Esophagus (tissue), 2 donors: ENCODE measurements at regions not wholly inside any gene's neighbourhood (a gene's known extent, or its start where the extent isn't known, plus 50 kb on each side); places are given as distances from the start of the nearest gene placed in this dataset.

Experiments
- H3K27ac ChIP-seq, 2 donors: one replicate each; pipeline ENCODE4 v1.5.1; 2013; ENCODE audit warnings: low read depth in 2 of 2, mild to moderate bottlenecking in 2 of 2, inconsistent platforms in 1 of 2, low read length in 1 of 2, moderate library complexity in 1 of 2
- H3K27me3 ChIP-seq, 2 donors: one replicate each; pipeline ENCODE4 v1.6.1; 2013; ENCODE audit warnings: low read length in 2 of 2, control low read depth in 1 of 2, mild to moderate bottlenecking in 1 of 2; ENCODE audit not compliant: insufficient read depth in 2 of 2, control insufficient read depth in 1 of 2
- H3K36me3 ChIP-seq, 2 donors: one replicate each; pipeline ENCODE4 v1.6.1; 2013; ENCODE audit warnings: low read length in 1 of 2; ENCODE audit not compliant: control insufficient read depth in 2 of 2, insufficient read depth in 2 of 2
- H3K4me1 ChIP-seq, 2 donors: one replicate each; pipeline ENCODE4 v1.6.1; 2013; ENCODE audit warnings: low read length in 1 of 2; ENCODE audit not compliant: control insufficient read depth in 2 of 2, insufficient read depth in 2 of 2
- H3K4me3 ChIP-seq, 2 donors: one replicate each; pipeline ENCODE4 v1.5.1; 2013; ENCODE audit warnings: low read length in 2 of 2, mild to moderate bottlenecking in 2 of 2, low read depth in 1 of 2, moderate library complexity in 1 of 2
- H3K9me3 ChIP-seq, 2 donors: one replicate each; pipeline ENCODE4 v1.6.1; 2013; ENCODE audit warnings: mild to moderate bottlenecking in 2 of 2, low read depth in 1 of 2, low read length in 1 of 2, moderate library complexity in 1 of 2; ENCODE audit not compliant: control insufficient read depth in 2 of 2, insufficient read depth in 1 of 2
- WGBS, 2 donors: extraction: QIAGEN DNeasy Blood & Tissue Kit; methylation state at CpG; one replicate each; pipeline ENCODE4 v1.1.7; 2013; 5-methylcytosine and 5-hydroxymethylcytosine counted together
- donor health status: healthy with polysubstance abuse.
- donor health status: Bipolar disorder and iron deficiency.

DNA sequence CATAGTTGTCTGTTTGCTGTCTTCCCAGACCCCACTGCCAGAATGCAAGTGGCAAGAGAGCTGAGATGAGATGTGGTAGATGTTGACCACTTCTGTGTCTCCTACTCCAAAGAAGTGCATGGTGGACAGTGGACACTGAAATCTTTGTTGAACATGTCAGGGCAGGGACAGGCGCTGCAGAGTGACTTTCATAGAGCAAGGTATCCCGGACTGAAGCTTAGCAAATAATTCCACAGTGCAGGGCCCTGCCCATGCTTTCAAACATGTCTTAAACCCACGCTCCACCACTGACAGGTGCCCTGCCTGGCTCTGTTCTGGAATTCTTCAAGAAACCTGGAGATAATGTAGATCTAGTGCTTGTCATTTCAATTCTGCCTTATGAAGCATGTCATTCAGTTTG, 470.5 kb upstream of the ID2 start:
- H3K27me3 ChIP-seq: no peaks in the 10 kb centered on the region
- no peaks in the 10 kb centered on the region for H3K9me3 ChIP-seq
- H3K27ac ChIP-seq: no peak overlapping the region
- no peak overlapping the region for H3K4me3 ChIP-seq
- H3K4me1 ChIP-seq: no peaks in the 10 kb centered on the region
- WGBS, 2 donors: 72 to 83% methylated on average over 3 of the region's 3 CpGs
- H3K36me3 ChIP-seq: no peaks in the 10 kb centered on the region

DNA sequence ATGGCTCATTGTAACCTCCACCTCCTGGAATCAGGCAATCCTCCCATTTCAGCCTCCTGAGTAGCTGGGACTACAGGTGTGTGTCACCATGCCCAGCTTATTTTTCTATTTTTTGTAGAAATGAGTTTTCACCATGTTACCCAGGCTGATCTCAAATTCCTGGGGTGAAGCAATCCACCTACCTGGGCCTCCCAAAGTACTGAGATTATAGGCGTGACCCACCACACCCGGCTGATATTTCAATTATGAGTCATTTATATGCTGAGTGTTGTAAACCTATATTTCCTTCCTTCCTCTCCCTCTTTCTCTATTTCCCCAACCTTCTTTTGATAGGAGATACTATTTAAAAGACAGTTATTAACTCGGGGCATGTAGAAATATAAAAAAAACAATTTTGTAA, 469.6 kb upstream of the ID2 start:
- no peaks in the 10 kb centered on the region for H3K9me3 ChIP-seq
- no peaks in the 10 kb centered on the region for H3K27me3 ChIP-seq
- no peak overlapping the region for H3K4me3 ChIP-seq
- H3K27ac ChIP-seq: no peak overlapping the region
- H3K36me3 ChIP-seq: no peaks in the 10 kb centered on the region
- peaks cover 0 to under 1% of the 10 kb centered on the region in 2 donors for H3K4me1 ChIP-seq
- WGBS, 2 donors: 61% methylated on average over 3 of the region's 3 CpGs

GRCh38 chr2:8214036-8214615, 467.7 kb upstream of the ID2 start:
- H3K27ac ChIP-seq: no peak overlapping the region
- 90 to 96% methylated on average over 4 of the region's 4 CpGs for WGBS, 2 donors
- no peak overlapping the region for H3K4me3 ChIP-seq
- H3K36me3 ChIP-seq: no peaks in the 10 kb centered on the region
- H3K9me3 ChIP-seq: no peaks in the 10 kb centered on the region
- H3K27me3 ChIP-seq: no peaks in the 10 kb centered on the region
- peaks cover 0 to 6% of the 10 kb centered on the region in 2 donors for H3K4me1 ChIP-seq

- Histone ChIP-seq H3K4me3 (no peak overlapping the region), H3K9me3 (no peaks in the 10 kb centered on the region), H3K27ac (no peak overlapping the region), H3K4me1 (peaks cover 0 to 6% of the 10 kb centered on the region in 2 donors), H3K36me3 (no peaks in the 10 kb centered on the region), H3K27me3 (no peaks in the 10 kb centered on the region)
- 87 to 89% methylated on average over 5 of the region's 5 CpGs for WGBS, 2 donors
Observed at GRCh38 chr2:8215159-8215863, 466.5 kb upstream of the ID2 start.

DNA sequence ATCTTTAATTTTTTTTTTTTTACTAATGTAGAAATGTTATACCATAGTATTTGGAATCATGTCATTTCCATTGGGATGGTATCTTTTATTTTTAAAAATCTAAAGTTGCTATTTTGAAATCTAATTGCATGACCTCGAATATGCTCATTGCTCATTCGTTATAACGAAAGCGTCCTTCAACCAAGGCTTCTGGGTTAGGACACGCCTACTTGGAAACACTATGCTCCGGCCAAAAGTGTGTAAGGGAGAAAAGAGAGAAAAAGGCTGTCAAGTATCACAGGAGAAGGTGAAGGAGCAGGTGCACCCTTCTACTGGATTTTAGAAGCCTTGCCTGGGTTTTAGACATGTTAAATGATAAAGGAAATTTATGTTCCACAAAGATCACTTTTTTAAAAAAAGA, 465.9 kb upstream of the ID2 start:
- Histone ChIP-seq H3K4me1 (peaks cover 0 to 6% of the 10 kb centered on the region in 2 donors), H3K36me3 (no peaks in the 10 kb centered on the region), H3K27ac (no peak overlapping the region), H3K4me3 (no peak overlapping the region), H3K27me3 (no peaks in the 10 kb centered on the region), H3K9me3 (no peaks in the 10 kb centered on the region)
- 80 to 90% methylated on average over 6 of the region's 6 CpGs for WGBS, 2 donors

- Histone ChIP-seq H3K27ac (no peak overlapping the region), H3K36me3 (no peaks in the 10 kb centered on the region), H3K27me3 (no peaks in the 10 kb centered on the region), H3K9me3 (no peaks in the 10 kb centered on the region), H3K4me3 (no peak overlapping the region), H3K4me1 (peaks cover 0 to 6% of the 10 kb centered on the region in 2 donors)
- 57 to 58% methylated on average over 1 of the region's 1 CpG for WGBS, 2 donors
Observed at GRCh38 chr2:8216397-8216796, 465.5 kb upstream of the ID2 start.

- peaks cover 0 to 2% of the 10 kb centered on the region in 2 donors for H3K9me3 ChIP-seq
- H3K27ac ChIP-seq: no peak overlapping the region
- H3K36me3 ChIP-seq: no peaks in the 10 kb centered on the region
- H3K27me3 ChIP-seq: no peaks in the 10 kb centered on the region
- WGBS, 2 donors: 76 to 81% methylated on average over 9 of the region's 9 CpGs
- H3K4me3 ChIP-seq: no peak overlapping the region
- H3K4me1 ChIP-seq: peaks cover 0 to 6% of the 10 kb centered on the region in 2 donors
Observed at GRCh38 chr2:8217468-8218030, 464.3 kb upstream of the ID2 start.

DNA sequence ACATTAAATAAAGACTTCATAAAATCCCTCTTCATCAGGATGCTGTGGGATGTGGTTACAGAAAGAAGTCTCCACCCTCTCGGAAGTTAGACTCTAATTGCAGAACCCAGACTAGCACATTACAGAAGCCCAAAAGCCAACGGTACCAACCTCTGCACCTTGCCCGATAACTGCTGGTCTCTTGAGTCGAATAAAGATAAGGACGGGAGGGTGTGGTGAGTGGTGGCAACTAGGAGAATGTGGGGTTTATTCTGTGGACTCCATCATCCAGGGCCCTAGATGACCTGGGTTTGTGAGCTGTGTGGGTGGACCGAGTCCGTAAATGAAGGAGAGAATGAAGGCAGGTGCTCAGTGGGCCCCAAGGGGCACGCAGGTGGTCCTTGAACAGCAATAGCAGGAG, 462.8 kb upstream of the ID2 start:
- H3K4me3 ChIP-seq: no peak overlapping the region
- 88 to 97% methylated on average over 8 of the region's 8 CpGs for WGBS, 2 donors

GRCh38 chr2:8219631-8220355, 462.1 kb upstream of the ID2 start:
- 85 to 89% methylated on average over 22 of the region's 22 CpGs for whole genome bisulfite sequencing, 2 donors
- Histone ChIP-seq H3K27me3 (no peaks in the 10 kb centered on the region), H3K36me3 (no peaks in the 10 kb centered on the region), H3K27ac (no peak overlapping the region), H3K4me1 (peaks cover 0 to 6% of the 10 kb centered on the region in 2 donors), H3K4me3 (no peak overlapping the region), H3K9me3 (peaks cover 0 to 2% of the 10 kb centered on the region in 2 donors)

More for the DNA sequence above, 462.8 kb upstream of the ID2 start:
- H3K36me3 ChIP-seq: no peaks in the 10 kb centered on the region
- no peak overlapping the region for H3K27ac ChIP-seq
- H3K27me3 ChIP-seq: no peaks in the 10 kb centered on the region
- peaks cover 0 to 6% of the 10 kb centered on the region in 2 donors for H3K4me1 ChIP-seq
- H3K9me3 ChIP-seq: peaks cover 0 to 2% of the 10 kb centered on the region in 2 donors
